HG03045 (cell line): ENCODE measurements at regions not wholly inside any gene's neighbourhood (a gene's known extent, or its start where the extent isn't known, plus 50 kb on each side); places are given as distances from the start of the nearest gene placed in this dataset.
"Not testable (repeated sequence)": the region's sequence is repeated elsewhere in the genome, so short reads cannot be mapped to it uniquely, and the experiment has no call there.

Experiments
- ATAC-seq: cut with Tn5 transposase; IDR thresholded peaks from one replicate; pipeline ENCODE4 v1.9.1; 2021; ENCODE audit warnings: mild to moderate bottlenecking, moderate library complexity; ENCODE audit not compliant: unreplicated experiment

DNA sequence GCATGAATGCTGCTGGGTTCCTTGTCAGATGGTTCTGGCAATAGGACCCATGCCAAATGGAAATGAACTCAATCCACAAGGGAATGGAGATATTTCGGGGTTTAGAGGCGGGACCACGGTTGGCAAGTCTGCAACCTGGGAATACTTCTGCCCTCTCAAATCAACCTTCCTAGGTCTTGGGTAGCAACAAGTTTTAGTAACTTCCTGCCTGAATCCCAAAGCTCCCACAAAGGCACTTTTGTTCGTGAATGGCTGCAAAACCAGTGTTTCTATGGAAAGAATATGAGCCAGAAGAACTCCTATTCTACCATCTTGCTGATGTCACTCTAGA lies 790.1 kb upstream of the SLC8A1 start:
- ATAC-seq, result no peak

DNA sequence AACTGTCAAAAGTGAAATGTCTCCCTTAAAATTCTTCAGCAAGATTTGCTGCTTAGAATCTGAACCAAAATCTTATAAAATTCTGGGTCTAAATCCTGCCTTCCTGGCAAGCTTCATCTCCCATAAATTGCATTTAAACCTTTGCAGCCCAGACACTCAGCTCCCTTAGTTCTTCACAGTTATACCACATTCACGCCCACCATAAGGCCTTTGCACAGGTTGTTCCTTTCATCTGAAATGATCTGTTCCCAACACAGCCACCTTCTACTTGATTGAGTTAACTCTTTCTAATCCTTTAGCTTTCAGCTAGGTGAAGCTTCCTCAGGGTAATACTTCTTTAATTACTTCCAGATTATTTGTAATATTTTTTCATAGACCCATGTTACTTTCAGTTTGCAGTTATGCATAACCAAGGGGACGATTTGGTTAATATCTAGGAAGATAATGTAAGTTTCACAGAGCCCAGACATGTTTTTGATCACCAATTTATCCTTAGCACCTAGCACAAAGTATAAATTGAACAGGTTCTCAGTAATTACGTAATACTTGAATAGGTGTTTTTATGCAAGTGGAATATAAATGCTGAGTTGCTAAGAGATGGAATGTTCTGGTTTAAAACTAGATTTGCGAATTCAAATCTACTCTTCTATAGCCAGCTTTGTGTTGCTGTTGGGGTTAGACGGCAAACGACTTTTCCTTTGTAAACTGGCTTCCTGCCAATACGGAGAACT lies 779.7 kb upstream of the PKDCC start:
- ATAC-seq, result no peak

DNA sequence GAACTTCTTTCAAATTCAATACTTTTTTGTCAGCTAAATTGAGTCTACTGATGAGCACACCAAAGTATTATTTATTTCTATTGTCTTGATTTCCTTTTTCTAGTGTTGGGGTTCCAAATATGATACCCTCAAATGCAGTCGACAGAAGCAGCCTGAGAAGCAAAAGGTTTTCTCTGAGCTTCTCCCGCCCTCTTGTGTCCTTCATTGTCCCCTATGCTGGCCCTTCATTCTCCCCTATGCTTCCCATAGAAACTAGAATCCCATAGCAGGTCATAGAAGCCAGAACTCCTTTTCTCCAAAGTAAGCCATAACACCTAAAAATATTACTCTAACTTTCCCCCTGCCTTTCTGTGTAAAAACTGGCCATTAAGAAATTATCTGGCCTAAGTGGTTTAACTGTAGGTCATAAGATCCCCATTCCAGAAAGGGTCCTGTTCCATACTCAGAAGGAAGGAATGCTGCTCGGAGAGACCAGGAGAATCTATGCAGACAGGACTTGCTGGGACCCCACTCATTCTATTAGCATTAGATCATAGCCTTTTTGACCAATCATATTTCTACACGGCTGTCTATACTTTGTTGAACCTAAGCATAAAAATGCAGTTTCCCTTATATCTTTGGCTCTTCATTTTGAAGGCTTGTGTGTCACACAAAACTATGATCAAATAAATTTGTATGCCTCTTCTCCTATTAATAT lies 764.6 kb upstream of the PKDCC start:
- ATAC-seq, result no peak

GRCh38 chr2:41293491-41293890 lies 754.3 kb upstream of the PKDCC start:
- no peak for ATAC-seq

DNA sequence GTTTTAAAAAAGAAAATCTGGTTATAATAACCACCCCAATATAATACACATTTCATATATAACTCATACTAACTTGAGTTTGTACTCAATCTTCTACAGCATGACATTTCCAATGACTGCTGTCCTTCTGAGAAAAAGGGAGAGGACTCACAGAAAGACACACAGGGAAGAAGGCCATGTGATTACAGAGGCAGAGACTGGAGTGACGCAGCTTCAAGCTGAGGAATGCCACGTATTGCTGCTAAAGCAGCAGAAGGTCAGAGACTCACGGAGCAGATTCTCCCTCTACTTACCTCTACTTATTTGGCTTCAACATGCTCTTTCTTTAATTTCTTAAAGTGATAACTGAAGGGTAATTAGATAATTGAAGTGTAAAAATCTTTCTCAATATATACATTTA lies 753.5 kb upstream of the PKDCC start:
- no peak for ATAC-seq

- no peak for ATAC-seq
Observed at GRCh38 chr2:41313082-41313481, 734.7 kb upstream of the PKDCC start.

- ATAC-seq, result no peak
Observed at GRCh38 chr2:41314511-41315070, 733.2 kb upstream of the PKDCC start.

DNA sequence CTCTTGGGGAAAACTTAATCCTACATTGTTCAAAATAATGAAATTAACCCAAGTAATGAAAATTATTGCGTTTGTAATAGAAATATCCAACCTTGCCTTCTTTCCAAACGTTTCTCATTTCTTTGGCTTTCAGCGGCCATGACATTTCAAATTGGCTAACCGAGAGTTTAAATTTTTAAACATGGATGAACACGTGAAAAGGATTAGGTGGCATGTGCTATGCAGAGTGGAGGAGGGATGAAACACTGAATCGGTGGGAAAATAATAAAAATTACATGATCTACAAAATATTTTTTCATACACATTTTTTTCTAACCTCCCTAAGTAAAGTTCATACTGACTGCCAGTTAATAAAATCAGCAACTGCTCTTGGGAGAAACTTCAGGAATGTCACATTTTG lies 728.4 kb upstream of the PKDCC start:
- ATAC-seq, result no peak

DNA sequence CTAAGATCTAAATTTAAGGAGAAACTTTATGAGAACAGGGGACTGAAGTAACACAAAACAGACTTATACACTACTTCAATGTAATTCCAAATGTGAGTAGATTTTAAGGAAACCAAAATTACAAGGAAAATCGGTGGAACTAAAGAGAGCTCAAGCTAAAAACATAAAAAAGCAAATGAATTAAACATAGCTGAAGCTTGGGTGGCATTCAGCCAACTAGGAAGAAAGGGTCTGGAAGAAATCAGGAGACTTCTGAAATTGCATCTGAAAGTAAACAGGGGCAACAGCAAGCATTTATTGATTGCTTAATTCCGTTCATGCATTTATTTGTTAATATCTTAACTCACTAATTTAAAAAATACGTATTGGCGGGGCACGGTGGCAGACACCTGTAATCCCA lies 727.3 kb upstream of the PKDCC start:
- ATAC-seq, result no peak

DNA sequence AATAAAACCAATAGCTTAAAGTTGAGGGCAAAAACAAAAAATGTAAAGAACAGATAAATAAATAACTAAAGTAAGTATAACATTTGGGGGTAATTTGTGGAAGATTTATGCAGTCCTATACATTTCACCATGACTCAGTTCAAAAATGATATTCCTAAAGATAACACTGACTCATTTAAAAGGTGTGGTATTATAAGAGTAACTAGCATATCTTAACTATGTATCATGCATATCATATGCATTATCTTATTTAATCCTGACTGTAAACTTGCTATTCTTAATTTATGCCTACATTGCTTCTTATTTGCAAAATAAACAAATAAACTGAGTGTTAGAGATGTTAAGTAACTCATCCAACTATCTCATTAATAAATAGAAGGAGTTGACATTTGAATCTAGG lies 726.5 kb upstream of the PKDCC start:
- no peak for ATAC-seq

GRCh38 chr2:41326851-41327250 lies 721.0 kb upstream of the PKDCC start:
- ATAC-seq, result no peak

GRCh38 chr2:41329040-41329439 lies 718.8 kb upstream of the PKDCC start:
- no peak for ATAC-seq

DNA sequence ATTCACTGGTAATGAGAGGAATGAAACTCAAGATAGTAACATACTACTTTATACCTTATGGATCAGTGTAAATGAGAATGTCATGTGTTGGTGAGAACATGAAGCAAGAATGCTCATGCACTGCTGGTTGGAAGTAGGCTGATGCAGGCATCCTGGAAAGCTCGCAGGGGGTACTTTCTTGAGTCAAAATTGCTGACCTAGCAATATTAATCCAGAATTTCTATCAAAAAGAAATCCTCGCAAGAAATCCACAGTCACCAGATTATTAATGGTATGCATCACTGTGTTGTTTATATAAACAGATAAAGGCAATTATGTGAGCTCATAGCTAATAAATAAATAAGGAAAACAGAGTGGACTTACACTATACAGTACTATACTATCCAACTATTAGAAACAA lies 713.7 kb upstream of the PKDCC start:
- no peak for ATAC-seq

DNA sequence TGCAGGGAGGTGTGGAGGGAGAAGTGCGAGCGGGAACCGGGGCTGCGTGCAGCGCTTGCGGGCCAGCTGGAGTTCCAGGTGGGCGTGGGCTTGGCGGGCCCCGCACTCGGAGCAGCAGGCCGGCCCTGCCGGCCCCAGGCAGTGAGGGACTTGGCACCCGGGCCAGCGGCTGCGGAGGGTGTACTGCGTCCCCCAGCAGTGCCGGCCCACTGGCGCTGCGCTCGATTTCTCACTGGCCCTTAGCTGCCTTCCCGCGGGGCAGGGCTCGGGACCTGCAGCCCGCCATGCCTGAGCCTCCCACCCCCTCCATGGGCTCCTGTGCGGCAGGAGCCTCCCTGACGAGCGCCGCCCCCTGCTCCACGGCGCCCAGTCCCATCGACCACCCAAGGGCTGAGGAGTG lies 712.2 kb upstream of the PKDCC start:
- not testable (repeated sequence) for ATAC-seq

GRCh38 chr2:41337956-41338355 lies 709.9 kb upstream of the PKDCC start:
- ATAC-seq, result no peak

DNA sequence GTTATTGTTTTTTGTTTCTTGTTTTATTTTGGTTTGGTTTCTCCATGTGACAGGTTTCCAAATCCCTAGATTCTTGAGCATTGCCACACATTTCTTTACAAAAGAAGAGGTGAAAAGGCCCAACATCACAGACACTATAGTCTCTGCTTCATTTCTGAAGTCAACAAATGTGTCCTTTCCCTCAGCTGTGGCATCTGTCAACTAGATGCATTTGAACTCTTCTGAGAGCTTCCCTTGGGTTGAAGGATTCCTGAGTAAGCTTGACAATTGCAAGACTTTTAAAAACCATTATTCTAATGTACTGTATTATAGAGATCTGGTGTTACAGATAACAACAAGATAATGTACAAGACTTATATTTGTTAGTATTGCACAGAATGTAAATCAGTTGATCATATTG lies 703.3 kb upstream of the PKDCC start:
- no peak for ATAC-seq

DNA sequence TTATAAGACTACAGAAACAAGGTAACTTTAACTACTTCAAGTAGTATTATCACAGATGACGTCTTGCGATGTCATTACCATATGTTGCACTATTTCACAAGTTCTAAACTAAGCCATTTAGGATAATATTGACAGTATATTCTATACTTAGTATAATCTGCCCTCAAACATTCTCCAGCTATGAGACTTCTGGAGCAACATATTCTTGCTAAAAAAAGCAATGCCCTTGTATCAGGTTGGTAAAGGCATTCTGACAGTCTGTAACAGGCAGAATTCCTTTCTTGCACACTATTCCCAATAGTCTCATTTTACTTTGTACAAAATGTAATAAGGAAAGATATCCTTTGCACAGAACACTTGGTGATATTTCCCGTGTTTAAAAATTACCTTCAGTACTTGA lies 694.8 kb upstream of the PKDCC start:
- ATAC-seq, result no peak

- no peak for ATAC-seq
Observed at GRCh38 chr2:41355794-41356193, 692.0 kb upstream of the PKDCC start.

GRCh38 chr2:41364842-41365241 lies 683.0 kb upstream of the PKDCC start:
- no peak for ATAC-seq

- ATAC-seq, result no peak
Observed at GRCh38 chr2:41375901-41376300, 671.9 kb upstream of the PKDCC start.

GRCh38 chr2:41377837-41378236 lies 670.0 kb upstream of the PKDCC start:
- no peak for ATAC-seq

DNA sequence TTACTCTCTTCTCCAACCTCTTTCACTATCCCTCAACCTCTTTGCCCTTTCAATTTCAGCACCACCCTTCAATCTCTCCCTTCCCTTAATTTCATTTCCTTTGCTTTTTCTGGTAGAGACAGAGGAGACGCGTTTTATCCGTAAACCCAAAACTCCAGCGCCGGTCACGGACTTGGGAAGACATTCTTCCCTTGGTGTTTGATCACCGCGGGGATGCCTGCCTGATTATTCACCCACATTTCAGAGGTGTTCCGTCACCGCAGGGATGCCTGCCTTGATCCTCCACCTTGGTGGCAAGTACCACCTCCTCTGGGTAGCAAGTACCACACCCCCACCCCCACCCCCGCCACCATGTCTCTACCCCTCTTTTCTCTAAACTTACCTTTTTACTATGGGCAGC lies 669.4 kb upstream of the PKDCC start:
- no peak for ATAC-seq
